Neural progenitor cell (in vitro differentiated cells): ENCODE measurements at regions not wholly inside any gene's neighbourhood (a gene's known extent, or its start where the extent isn't known, plus 50 kb on each side); places are given as distances from the start of the nearest gene placed in this dataset.

Source experiments
- EZH2 ChIP-seq: fragments of 200-600 bp; sonication (generic); IDR thresholded peaks from 2 replicates; pipeline ENCODE4 v1.6.1; 2017; ENCODE audit warnings: antibody characterized with exemption, mild to moderate bottlenecking, moderate library complexity
- TF ChIP-seq, protein P1 (sequence below): fragments of 200-600 bp; sonication (generic); IDR thresholded peaks from 2 replicates; pipeline ENCODE4 v1.5.1; 2017; ENCODE audit warnings: antibody characterized with exemption, mild to moderate bottlenecking

DNA sequence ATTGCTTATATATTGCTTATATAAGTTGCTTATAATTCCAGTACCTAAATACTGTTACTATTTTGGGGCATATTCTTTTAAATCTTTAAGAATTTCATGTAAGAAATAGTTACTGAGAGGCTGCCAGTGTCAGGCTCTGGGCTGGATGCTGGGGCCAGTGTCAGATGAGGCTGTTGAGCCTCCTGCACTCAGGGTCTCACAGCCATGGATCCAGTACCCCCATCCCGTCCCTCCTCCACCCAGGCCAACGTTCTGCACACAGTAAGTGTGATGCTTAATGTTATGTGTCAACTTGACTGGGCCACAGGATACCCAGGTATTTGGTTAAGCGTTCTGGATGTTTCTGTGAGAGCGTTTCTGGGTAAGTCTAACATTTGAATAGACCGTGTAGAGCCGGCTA lies 119.5 kb upstream of the PMEPA1 start:
- TF ChIP-seq, protein P1, sequence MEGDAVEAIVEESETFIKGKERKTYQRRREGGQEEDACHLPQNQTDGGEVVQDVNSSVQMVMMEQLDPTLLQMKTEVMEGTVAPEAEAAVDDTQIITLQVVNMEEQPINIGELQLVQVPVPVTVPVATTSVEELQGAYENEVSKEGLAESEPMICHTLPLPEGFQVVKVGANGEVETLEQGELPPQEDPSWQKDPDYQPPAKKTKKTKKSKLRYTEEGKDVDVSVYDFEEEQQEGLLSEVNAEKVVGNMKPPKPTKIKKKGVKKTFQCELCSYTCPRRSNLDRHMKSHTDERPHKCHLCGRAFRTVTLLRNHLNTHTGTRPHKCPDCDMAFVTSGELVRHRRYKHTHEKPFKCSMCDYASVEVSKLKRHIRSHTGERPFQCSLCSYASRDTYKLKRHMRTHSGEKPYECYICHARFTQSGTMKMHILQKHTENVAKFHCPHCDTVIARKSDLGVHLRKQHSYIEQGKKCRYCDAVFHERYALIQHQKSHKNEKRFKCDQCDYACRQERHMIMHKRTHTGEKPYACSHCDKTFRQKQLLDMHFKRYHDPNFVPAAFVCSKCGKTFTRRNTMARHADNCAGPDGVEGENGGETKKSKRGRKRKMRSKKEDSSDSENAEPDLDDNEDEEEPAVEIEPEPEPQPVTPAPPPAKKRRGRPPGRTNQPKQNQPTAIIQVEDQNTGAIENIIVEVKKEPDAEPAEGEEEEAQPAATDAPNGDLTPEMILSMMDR: no peak
- no peak for TF ChIP-seq EZH2
